Fibroblast of lung (primary cell): ENCODE measurements at regions not wholly inside any gene's neighbourhood (a gene's known extent, or its start where the extent isn't known, plus 50 kb on each side); places are given as distances from the start of the nearest gene placed in this dataset.

Experiments
- DNase-seq, 2 donors: peaks; one replicate each; pipeline versions ENCODE4 v3.0.0 to v3.0.0-alpha.2; 2010; ENCODE audit warnings: low read depth in 2 of 2
- H2AFZ ChIP-seq: 2 replicates; pipeline ENCODE4 v1.5.1; 2012; ENCODE audit warnings: low read length, control low read depth, inconsistent platforms
- H3K27ac ChIP-seq: 2 replicates; pipeline ENCODE4 v1.5.1; 2011; ENCODE audit warnings: low read length, control low read depth; ENCODE audit not compliant: insufficient read depth
- H3K27me3 ChIP-seq: 2 replicates; pipeline ENCODE4 v1.5.1; 2011; ENCODE audit warnings: mild to moderate bottlenecking, low read length; ENCODE audit not compliant: control insufficient read depth, insufficient read depth
- H3K36me3 ChIP-seq: 2 replicates; pipeline ENCODE4 v1.5.1; 2011; ENCODE audit warnings: low read length; ENCODE audit not compliant: control insufficient read depth, insufficient read depth
- H3K4me1 ChIP-seq: 2 replicates; pipeline ENCODE4 v1.5.1; 2011; ENCODE audit warnings: low read length; ENCODE audit not compliant: control insufficient read depth, insufficient read depth; ENCODE audit errors: extremely low read depth
- H3K4me2 ChIP-seq: 2 replicates; pipeline ENCODE4 v1.5.1; 2011; ENCODE audit warnings: low read length, control low read depth; ENCODE audit not compliant: insufficient read depth; ENCODE audit errors: extremely low read depth
- H3K4me3 ChIP-seq, 4 experiments: fragments of 200-600 bp in 1 of 4; sonication (generic) in 1 of 4; replicated peaks in 1 of 4; 2 replicates each; pipeline ENCODE4 v1.5.1; 2011 to 2016; ENCODE audit warnings: low read length in 4 of 4, low read depth in 3 of 4, mild to moderate bottlenecking in 3 of 4, control low read depth in 2 of 4, inconsistent platforms in 1 of 4, mixed read lengths in 1 of 4; ENCODE audit not compliant: insufficient read depth in 1 of 4; ENCODE audit errors: control extremely low read depth in 1 of 4
- H3K79me2 ChIP-seq: 2 replicates; pipeline ENCODE4 v1.5.1; 2012; ENCODE audit warnings: mild to moderate bottlenecking, low read length, inconsistent platforms; ENCODE audit not compliant: control insufficient read depth, insufficient read depth
- H3K9ac ChIP-seq: 2 replicates; pipeline ENCODE4 v1.5.1; 2011; ENCODE audit warnings: mild to moderate bottlenecking, low read length, control low read depth; ENCODE audit not compliant: insufficient read depth
- H3K9me3 ChIP-seq: 2 replicates; pipeline ENCODE4 v1.5.1; 2012; ENCODE audit warnings: low read depth, low read length; ENCODE audit not compliant: control insufficient read depth, insufficient read depth
- H4K20me1 ChIP-seq: 2 replicates; pipeline ENCODE4 v1.5.1; 2011; ENCODE audit warnings: low read length; ENCODE audit not compliant: control insufficient read depth, insufficient read depth; ENCODE audit errors: extremely low read depth
- EZH2 ChIP-seq: IDR thresholded peaks from 2 replicates; pipeline ENCODE4 v1.5.1; 2012; ENCODE audit warnings: low read length, control low read depth, mild to moderate bottlenecking; ENCODE audit errors: missing control alignments
- TF ChIP-seq, protein P1 (sequence below), 2 donors: IDR thresholded peaks in 1 of 2; conservative IDR thresholded peaks in 1 of 2; 1 replicate in 1 of 2; 2 replicates in 1 of 2; pipeline ENCODE4 v1.5.1; 2011 to 2012; ENCODE audit warnings: low read length in 2 of 2, control low read depth in 1 of 2, inconsistent platforms in 1 of 2, low read depth in 1 of 2, mild to moderate bottlenecking in 1 of 2

DNA sequence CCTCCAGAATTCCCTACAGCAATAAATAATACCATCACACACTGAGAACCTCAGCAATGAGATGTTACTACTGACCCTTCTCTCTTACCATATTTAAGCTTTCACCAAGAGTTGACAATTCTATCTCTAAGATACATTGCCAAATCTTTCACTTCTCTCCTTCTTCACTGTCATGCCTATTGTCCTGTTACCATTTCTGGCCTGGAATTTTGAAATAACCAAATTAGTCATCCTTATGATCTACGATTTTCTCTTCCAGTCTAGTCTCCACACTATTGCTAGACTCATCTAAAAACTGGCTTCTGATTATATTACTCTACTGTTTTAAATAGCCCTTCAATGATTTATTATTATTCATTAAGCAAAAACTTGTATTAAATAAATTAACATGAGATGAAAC is 656.1 kb upstream of the ADGRL4 start:
- Histone ChIP-seq H3K79me2 (no peaks in the 10 kb centered on the region), H3K4me1 (no peaks in the 10 kb centered on the region), H2AFZ (no peak overlapping the region), H3K9ac (no peak overlapping the region), H3K4me2 (no peak overlapping the region), H3K27me3 (no peaks in the 10 kb centered on the region), H4K20me1 (no peaks in the 10 kb centered on the region), H3K27ac (no peak overlapping the region), H3K36me3 (no peaks in the 10 kb centered on the region), H3K9me3 (no peaks in the 10 kb centered on the region), H3K4me3 (no peak overlapping the region)
- TF ChIP-seq, protein P1, sequence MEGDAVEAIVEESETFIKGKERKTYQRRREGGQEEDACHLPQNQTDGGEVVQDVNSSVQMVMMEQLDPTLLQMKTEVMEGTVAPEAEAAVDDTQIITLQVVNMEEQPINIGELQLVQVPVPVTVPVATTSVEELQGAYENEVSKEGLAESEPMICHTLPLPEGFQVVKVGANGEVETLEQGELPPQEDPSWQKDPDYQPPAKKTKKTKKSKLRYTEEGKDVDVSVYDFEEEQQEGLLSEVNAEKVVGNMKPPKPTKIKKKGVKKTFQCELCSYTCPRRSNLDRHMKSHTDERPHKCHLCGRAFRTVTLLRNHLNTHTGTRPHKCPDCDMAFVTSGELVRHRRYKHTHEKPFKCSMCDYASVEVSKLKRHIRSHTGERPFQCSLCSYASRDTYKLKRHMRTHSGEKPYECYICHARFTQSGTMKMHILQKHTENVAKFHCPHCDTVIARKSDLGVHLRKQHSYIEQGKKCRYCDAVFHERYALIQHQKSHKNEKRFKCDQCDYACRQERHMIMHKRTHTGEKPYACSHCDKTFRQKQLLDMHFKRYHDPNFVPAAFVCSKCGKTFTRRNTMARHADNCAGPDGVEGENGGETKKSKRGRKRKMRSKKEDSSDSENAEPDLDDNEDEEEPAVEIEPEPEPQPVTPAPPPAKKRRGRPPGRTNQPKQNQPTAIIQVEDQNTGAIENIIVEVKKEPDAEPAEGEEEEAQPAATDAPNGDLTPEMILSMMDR (conservative IDR thresholded peaks at IDR 0.05 in 1 of 2, IDR thresholded peaks at IDR 0.05 in 1 of 2; ENCODE audit: low read depth in 1 of 2, low read length in 2 of 2) = no peak
- TF ChIP-seq EZH2 = no peak
- no peak for DNase-seq

DNA sequence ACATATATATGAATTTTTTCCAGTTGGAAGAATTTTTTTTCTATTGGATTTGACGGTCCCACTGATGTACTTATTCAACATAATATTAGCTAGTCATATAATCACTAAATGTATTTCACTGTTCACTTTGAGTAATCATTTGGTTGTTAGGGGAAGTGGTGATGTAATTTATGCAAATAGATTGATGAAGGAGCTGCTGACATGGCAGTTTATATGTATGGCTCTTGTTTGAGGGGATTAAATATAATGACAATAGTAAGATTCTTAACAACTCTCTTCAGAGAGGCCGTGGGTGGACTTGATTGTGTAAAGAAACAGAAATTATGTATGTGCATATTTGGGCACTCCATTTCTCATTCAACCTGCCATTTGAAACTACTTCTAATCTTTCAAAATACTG is 653.6 kb upstream of the ADGRL4 start:
- Histone ChIP-seq H4K20me1 (no peaks in the 10 kb centered on the region), H3K36me3 (no peaks in the 10 kb centered on the region), H3K27me3 (no peaks in the 10 kb centered on the region), H3K9me3 (no peaks in the 10 kb centered on the region), H3K4me1 (no peaks in the 10 kb centered on the region), H3K4me3 (no peak overlapping the region), H3K4me2 (no peak overlapping the region), H3K27ac (no peak overlapping the region), H2AFZ (no peak overlapping the region), H3K79me2 (no peaks in the 10 kb centered on the region), H3K9ac (no peak overlapping the region)
- DNase-seq = no peak
- TF ChIP-seq EZH2 = no peak
- TF ChIP-seq, protein P1 (conservative IDR thresholded peaks at IDR 0.05 in 1 of 2, IDR thresholded peaks at IDR 0.05 in 1 of 2; ENCODE audit: low read depth in 1 of 2, low read length in 2 of 2) = no peak

DNA sequence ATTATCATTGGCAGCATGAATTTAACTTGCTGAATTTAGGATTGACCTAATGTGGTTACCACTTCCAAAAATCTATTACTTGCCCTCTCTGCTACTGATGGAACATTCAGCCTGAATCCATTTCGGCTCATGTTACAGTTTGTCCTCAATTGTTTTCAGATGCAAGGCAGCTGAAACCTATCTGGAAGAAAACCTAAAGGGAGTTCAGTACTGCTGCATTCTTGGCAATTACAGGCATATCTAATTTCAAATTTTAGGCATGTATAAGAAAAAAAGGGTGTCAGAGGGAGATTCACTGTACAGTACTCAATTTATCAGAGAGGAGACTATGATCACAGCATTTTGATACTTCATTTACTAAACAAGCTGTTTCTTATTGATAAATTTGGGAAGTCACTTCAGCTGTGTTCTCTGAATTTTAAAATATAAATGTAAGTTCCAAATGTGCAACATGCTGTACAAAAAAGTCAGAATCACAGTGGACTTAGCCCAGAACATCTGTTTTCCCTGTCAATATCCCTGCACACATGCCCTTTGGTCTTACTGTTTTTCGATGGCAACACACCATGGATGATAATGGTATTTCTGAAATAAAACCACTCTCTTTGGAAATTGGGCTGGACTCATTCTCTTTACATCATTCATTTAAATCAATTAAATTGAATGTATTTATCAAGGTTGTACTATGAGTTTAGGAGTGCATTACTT is 651.6 kb upstream of the ADGRL4 start:
- Histone ChIP-seq H2AFZ (no peak overlapping the region), H3K4me1 (no peaks in the 10 kb centered on the region), H3K4me3 (no peak overlapping the region), H3K27ac (no peak overlapping the region), H3K79me2 (no peaks in the 10 kb centered on the region), H3K9ac (no peak overlapping the region), H3K36me3 (no peaks in the 10 kb centered on the region), H3K9me3 (no peaks in the 10 kb centered on the region), H3K4me2 (no peak overlapping the region), H4K20me1 (no peaks in the 10 kb centered on the region), H3K27me3 (no peaks in the 10 kb centered on the region)
- TF ChIP-seq, protein P1 (conservative IDR thresholded peaks at IDR 0.05 in 1 of 2, IDR thresholded peaks at IDR 0.05 in 1 of 2; ENCODE audit: low read depth in 1 of 2, low read length in 2 of 2) = no peak
- no peak for TF ChIP-seq EZH2
- DNase-seq = peak in 1 of 2 donors; percentile 58
